Esophagus squamous epithelium (tissue), 5 donors: ENCODE measurements at regions not wholly inside any gene's neighbourhood (a gene's known extent, or its start where the extent isn't known, plus 50 kb on each side); places are given as distances from the start of the nearest gene placed in this dataset.
"Not testable (repeated sequence)": the region's sequence is repeated elsewhere in the genome, so short reads cannot be mapped to it uniquely, and the experiment has no call there.

ENCODE experiments used
- DNase-seq: peaks from one replicate; lab custom pipeline; 2025; lab: John Stamatoyannopoulos, UW
- H3K27ac ChIP-seq, 4 donors: fragments of 200-600 bp; sonication (generic); one replicate each; pipeline ENCODE4 v1.5.1; 2016 to 2019; ENCODE audit warnings: mild to moderate bottlenecking in 1 of 4
- H3K27me3 ChIP-seq, 4 donors: fragments of 200-600 bp; sonication (generic); 1 replicate in 3 of 4; 2 replicates in 1 of 4; pipeline versions ENCODE4 v1.5.1 to v1.6.0; 2017 to 2021; ENCODE audit warnings: antibody characterized with exemption in 1 of 4
- H3K36me3 ChIP-seq, 3 donors: fragments of 200-600 bp; sonication (generic); one replicate each; pipeline ENCODE4 v1.5.1; 2016 to 2019
- H3K4me1 ChIP-seq, 3 donors: fragments of 200-600 bp; sonication (generic); one replicate each; pipeline ENCODE4 v1.5.1; 2017 to 2019
- H3K4me3 ChIP-seq, 4 donors: fragments of 200-600 bp; sonication (generic); 1 replicate in 3 of 4; 2 replicates in 1 of 4; pipeline ENCODE4 v1.5.1; 2016 to 2019; ENCODE audit warnings: mild to moderate bottlenecking in 2 of 4, moderate library complexity in 1 of 4
- H3K9me3 ChIP-seq, 3 donors: fragments of 200-600 bp; sonication (generic); one replicate each; pipeline ENCODE4 v1.5.1; 2016 to 2019
- CTCF ChIP-seq, 6 experiments: fragments of 450-650 bp in 4 of 6; fragments of 200-600 bp in 2 of 6; sonication (generic) in 2 of 6; IDR thresholded peaks; one replicate each; pipeline ENCODE4 v1.5.1; 2016 to 2019; ENCODE audit warnings: antibody characterized with exemption in 6 of 6, mild to moderate bottlenecking in 4 of 6, moderate library complexity in 4 of 6
- POLR2A ChIP-seq, 4 donors: fragments of 450-650 bp; IDR thresholded peaks; one replicate each; pipeline ENCODE4 v1.6.1; 2017; ENCODE audit warnings: antibody characterized with exemption in 4 of 4, mild to moderate bottlenecking in 4 of 4, moderate library complexity in 3 of 4
- WGBS, 2 donors: methylation state at CpG; one replicate each; pipeline ENCODE4 v1.1.5; 2018; 5-methylcytosine and 5-hydroxymethylcytosine counted together
- intact Hi-C: fragments of 100-400 bp; cut with DNase I; formaldehyde crosslinking; loops from one replicate; pipeline ENCODE4 v1.15.0; 2022
- donor health status: DM: yes; HTN: yes; CAD: no.

- no peak for DNase-seq
- intact Hi-C loops = no loop called here
- Histone ChIP-seq H3K4me1 (no peaks in the 10 kb centered on the region), H3K9me3 (peaks cover 0 to 16% (median 0%) of the 10 kb centered on the region in 3 donors), H3K36me3 (no peaks in the 10 kb centered on the region), H3K27ac (no peak overlapping the region), H3K4me3 (no peak overlapping the region), H3K27me3 (no peaks in the 10 kb centered on the region)
- 33 to 35% methylated on average over 1 of the region's 1 CpG for WGBS, 2 donors
- TF ChIP-seq CTCF (IDR thresholded peaks at IDR 0.05) = no peak
- TF ChIP-seq POLR2A (IDR thresholded peaks at IDR 0.05) = no peak
Measured at GRCh38 chr5:63011158-63011557, 432.5 kb downstream of the LRRC70 start.

- peaks cover 0 to 21% (median 0%) of the 10 kb centered on the region in 3 donors for H3K9me3 ChIP-seq
- TF ChIP-seq POLR2A (IDR thresholded peaks at IDR 0.05) (no peak), CTCF (IDR thresholded peaks at IDR 0.05) (no peak)
- DNase-seq = no peak
- intact Hi-C loops = no loop called here
- no peaks in the 10 kb centered on the region for H3K36me3 ChIP-seq
- H3K27me3 ChIP-seq = no peaks in the 10 kb centered on the region
- H3K4me1 ChIP-seq = no peaks in the 10 kb centered on the region
- H3K4me3 ChIP-seq = no peak overlapping the region
- no peak overlapping the region for H3K27ac ChIP-seq
- 80 to 98% methylated on average over 1 to 7 of the region's 19 CpGs for WGBS, 2 donors
Measured at GRCh38 chr5:63008195-63008594, 429.6 kb downstream of the LRRC70 start.

GRCh38 chr5:62994842-62995241 is 416.2 kb downstream of the LRRC70 start:
- H3K27me3 ChIP-seq, H3K4me1 ChIP-seq, H3K4me3 ChIP-seq, H3K27ac ChIP-seq, H3K36me3 ChIP-seq, DNase-seq, intact Hi-C loops: not testable (repeated sequence)
- 38 to 40% methylated on average over 1 of the region's 1 CpG for WGBS, 2 donors
- peaks cover 0 to 12% (median 0%) of the 10 kb centered on the region in 3 donors for H3K9me3 ChIP-seq

GRCh38 chr5:62985749-62986148 is 407.1 kb downstream of the LRRC70 start:
- Histone ChIP-seq H3K27me3 (no peaks in the 10 kb centered on the region), H3K9me3 (peaks cover 0 to 5% (median 4%) of the 10 kb centered on the region in 3 donors), H3K27ac (no peak overlapping the region), H3K36me3 (no peaks in the 10 kb centered on the region), H3K4me1 (no peaks in the 10 kb centered on the region), H3K4me3 (no peak overlapping the region)
- intact Hi-C loops = no loop called here
- TF ChIP-seq CTCF (IDR thresholded peaks at IDR 0.05) (no peak), POLR2A (IDR thresholded peaks at IDR 0.05) (no peak)
- WGBS, 2 donors = 41 to 73% methylated on average over 1 of the region's 1 CpG
- DNase-seq = no peak

GRCh38 chr5:62982348-62982747 is 403.7 kb downstream of the LRRC70 start:
- no peak for TF ChIP-seq CTCF (IDR thresholded peaks at IDR 0.05)
- no peak for TF ChIP-seq POLR2A (IDR thresholded peaks at IDR 0.05)
- H3K4me1 ChIP-seq = no peaks in the 10 kb centered on the region
- intact Hi-C loops = no loop called here
- WGBS, 2 donors = 26 to 52% methylated on average over 3 of the region's 3 CpGs
- H3K9me3 ChIP-seq = peaks cover 0 to 5% (median 4%) of the 10 kb centered on the region in 3 donors
- H3K36me3 ChIP-seq = no peaks in the 10 kb centered on the region
- H3K27ac ChIP-seq = no peak overlapping the region
- no peak overlapping the region for H3K4me3 ChIP-seq
- H3K27me3 ChIP-seq = no peaks in the 10 kb centered on the region
- no peak for DNase-seq

- Histone ChIP-seq H3K36me3 (no peaks in the 10 kb centered on the region), H3K27me3 (no peaks in the 10 kb centered on the region), H3K27ac (no peak overlapping the region), H3K9me3 (peaks cover 0 to 4% (median 0%) of the 10 kb centered on the region in 3 donors), H3K4me1 (no peaks in the 10 kb centered on the region), H3K4me3 (no peak overlapping the region)
- 81 to 92% methylated on average over 1 of the region's 1 CpG for WGBS, 2 donors
- intact Hi-C loops = no loop called here
- no peak for DNase-seq
- TF ChIP-seq CTCF (IDR thresholded peaks at IDR 0.05) = no peak
- TF ChIP-seq POLR2A (IDR thresholded peaks at IDR 0.05) = no peak
Measured at GRCh38 chr5:62980884-62981283, 402.3 kb downstream of the LRRC70 start.
